GM18951 (cell line): ENCODE measurements at regions not wholly inside any gene's neighbourhood (a gene's known extent, or its start where the extent isn't known, plus 50 kb on each side); places are given as distances from the start of the nearest gene placed in this dataset.
"Not testable (repeated sequence)": the region's sequence is repeated elsewhere in the genome, so short reads cannot be mapped to it uniquely, and the experiment has no call there.

ENCODE experiments used
- POLR2A ChIP-seq: IDR thresholded peaks from 4 replicates; pipeline ENCODE4 v1.6.1; 2011; ENCODE audit warnings: mild to moderate bottlenecking; ENCODE audit not compliant: insufficient read length, insufficient read depth; ENCODE audit errors: extremely low read depth
- in situ Hi-C: fragments of 300-500 bp; cut with MboI; formaldehyde crosslinking; loops from one replicate; pipeline ENCODE4 v1.12.0; 2022; ENCODE audit warnings: low sequenced_read_pairs, mixed read lengths, inconsistent platforms; ENCODE audit not compliant: unreplicated experiment

DNA sequence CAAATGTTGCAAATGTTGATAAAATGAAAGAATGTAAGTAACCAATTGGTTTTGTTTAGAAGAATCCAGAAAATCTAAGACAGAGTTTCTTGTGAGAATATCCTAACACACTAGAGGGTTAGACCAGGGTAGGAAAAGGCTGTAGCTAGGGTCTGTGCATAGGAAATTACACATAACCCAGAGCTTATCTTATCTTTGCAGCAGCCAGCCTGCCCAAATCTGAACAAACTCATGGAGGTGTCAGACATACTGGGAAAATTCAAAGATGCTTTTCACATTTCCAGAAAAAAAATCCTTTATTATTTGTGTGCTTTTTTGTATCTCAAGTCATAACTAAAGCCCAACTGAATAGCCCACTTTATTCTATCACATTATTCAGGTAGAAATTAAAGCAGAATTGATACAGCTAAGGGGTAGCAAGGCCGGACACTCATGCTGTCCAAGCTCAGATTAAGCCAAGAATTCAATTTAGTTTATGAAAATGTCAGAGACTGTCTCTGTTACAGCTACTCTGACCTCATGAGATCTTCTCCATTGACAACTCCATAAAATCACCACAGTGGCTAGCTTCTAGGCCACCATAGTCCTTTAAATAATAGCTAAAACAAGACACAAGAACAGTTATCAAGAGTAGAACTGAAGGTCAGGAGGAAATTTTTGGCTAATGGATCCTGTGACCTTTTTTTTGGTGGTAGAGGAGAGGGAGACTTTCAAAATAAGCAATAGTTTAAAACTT, 169.6 kb upstream of the RASSF8 start:
- no peak for TF ChIP-seq POLR2A
- in situ Hi-C loops, result no loop called here

DNA sequence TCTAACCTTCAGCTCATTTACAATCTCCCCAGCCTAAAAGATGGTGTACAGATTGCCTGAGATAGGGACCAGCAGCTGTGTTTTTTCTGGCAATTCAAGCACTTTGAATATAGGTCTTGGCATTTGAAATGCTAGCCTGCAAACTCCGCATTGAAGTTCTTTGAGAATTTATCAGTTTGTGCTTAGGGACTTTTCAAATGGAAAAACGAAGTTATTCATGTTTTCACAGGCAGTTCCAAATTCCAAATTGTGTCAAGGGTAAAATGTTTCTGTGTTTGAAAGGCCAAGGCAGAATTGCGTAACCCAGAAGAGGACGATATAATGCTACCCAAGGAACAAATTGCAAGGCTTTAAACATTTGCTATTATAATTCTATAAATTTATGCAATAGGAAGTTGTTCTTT, 168.9 kb upstream of the RASSF8 start:
- TF ChIP-seq POLR2A, result no peak
- in situ Hi-C loops, result no loop called here

DNA sequence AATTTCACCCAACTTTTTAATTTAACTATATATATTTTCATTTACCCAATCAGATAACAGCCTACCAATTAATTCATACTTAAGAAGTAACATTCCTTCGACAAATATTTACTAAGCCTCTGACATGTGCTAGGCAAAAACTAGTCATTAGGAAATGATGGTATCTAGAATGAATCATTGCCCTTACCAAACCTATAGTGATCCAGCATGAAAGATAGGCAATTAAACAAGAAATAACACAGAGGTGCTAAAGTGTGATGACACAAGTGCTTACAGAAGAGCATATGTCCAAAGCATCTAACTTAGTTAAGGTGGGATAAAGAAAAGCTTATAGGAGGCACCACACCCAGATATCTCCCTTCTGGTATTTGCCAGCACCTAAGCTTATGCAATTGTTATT, 166.5 kb upstream of the RASSF8 start:
- no peak for TF ChIP-seq POLR2A
- in situ Hi-C loops, result no loop called here

DNA sequence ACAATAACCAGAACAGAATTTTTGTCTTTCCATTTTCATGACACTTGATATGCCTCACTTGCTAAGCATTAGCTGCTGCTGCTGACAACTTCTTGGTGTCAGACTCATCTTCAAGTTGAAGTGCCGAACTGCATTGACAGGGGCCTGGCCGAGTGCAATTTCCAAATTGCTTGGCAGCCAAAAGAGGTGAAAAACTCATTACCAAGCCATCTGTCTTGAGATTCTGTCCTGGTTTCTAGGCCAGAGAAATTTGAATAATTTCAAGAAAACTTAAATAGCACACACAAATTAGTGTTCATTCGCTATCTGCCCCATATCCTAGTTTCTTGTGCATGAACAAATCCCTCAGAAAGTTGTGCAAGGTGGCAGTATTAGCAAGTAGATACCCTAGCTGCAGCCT, 165.3 kb upstream of the RASSF8 start:
- no peak for TF ChIP-seq POLR2A
- in situ Hi-C loops, result no loop called here

DNA sequence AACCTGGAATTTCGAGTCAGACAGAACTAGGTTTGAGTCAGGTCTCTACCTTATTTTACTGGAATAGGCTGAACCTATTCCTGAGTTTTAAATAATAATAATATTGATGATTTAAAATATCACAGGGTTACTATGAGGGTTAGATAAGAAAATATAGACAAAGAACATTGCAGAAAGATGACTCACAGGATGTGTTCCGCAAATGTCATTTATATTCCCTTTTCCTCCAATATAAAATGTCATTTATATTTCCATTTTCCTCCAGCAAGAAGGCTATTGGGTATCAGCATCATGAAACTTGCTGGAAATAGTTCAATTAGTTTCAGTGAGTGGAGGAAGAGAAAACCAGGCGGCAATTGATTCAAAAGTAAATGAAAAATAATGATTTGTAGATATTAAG, 163.9 kb upstream of the RASSF8 start:
- in situ Hi-C loops, result no loop called here
- no peak for TF ChIP-seq POLR2A

DNA sequence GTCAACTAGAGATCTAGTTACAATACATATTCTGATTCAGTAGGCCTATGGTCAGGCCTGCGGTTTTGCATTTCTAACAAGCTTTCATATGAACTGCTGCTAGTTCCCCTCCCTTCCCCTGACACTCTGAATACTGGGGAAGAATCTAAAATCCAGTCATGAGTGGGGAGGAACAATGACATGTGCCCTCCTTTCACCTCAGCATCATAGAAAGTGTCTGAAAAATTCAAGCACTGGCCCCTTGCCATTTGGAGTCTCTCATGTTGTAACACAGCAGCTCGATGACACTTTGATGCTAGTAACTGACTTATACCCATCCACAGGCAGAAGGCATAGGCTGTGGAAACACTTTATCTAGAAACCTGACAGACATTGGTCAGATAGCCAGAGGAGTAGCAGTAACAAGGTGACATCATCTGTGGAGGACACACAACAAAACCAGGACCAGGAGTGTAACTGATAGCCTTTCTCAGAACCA, 161.9 kb upstream of the RASSF8 start:
- in situ Hi-C loops, result no loop called here
- no peak for TF ChIP-seq POLR2A

DNA sequence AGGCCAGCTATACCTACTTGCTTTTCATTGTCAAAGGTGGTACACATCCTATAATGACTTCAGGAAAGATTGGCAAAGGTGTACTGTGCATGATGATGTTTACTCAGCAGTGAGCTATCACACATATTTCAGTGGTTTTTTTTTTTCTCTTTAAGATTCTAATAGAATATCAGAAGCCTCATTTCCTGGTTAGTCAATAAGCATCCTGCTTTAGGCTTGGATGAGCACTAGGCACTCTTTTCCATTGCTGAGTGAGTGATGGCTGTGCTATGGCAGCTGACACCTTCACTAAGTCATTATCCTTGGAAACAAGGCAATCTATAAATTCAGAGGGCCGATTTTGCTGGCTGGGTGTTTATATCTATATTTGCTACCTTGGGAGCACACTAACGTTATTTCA, 161.1 kb upstream of the RASSF8 start:
- in situ Hi-C loops, result no loop called here
- no peak for TF ChIP-seq POLR2A

DNA sequence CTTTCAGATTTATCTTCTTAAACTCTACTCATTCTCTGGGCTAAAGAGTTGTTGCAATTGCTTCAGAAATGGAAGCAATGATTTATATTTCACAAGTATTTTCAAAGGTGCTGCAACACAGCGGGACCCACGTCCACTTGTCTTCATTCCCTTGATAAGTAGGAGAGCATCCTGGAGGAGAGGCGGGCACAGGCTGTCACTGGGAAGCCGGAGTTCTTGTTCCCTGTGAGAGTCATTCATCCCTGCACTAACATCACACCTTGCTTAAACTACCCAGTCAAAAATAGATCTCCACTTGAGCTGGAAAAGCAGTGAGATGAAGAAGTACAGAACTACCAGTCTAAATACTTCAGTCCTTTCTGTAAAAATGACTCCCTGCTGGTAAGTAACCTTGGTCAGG, 160.5 kb upstream of the RASSF8 start:
- in situ Hi-C loops, result no loop called here
- no peak for TF ChIP-seq POLR2A

DNA sequence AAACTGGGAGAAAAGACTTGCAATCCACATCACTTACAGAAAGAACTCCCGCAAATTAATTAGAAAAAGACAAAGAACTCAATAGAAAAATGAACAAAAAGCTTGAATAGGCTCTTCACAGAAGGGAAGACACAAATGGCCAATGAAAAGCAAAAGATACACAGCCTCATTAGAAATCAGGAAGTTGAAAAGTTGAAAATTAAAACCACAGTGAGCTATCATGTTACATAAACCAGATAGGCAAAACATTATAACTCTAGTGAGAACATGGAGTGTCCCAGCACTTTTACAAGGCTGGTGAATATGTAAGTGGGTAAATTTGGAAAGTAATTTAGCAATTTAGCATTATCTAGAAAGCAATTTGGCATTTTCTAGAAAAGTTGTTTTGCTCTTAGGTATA, 158.4 kb upstream of the RASSF8 start:
- in situ Hi-C loops, result no loop called here
- no peak for TF ChIP-seq POLR2A

DNA sequence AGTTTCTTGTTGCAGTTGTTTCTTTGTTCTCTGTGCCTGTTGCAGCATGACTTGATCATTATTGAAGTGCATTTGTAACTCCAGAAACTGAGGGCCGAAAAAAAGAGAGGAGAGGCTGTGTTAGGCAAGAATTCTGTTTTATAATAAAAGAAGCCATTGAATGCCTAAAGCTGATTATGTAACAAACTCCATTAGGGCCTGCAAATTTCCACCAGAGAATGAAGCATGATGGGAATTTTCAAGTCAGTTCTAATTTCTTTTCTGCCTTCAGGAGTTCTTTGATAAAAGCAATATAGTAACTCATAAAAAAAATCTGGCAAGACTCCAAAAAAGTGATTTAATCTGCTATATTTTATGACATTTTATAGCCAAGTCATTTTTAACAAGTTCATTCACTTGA, 156.7 kb upstream of the RASSF8 start:
- in situ Hi-C loops, result no loop called here
- TF ChIP-seq POLR2A, result no peak

DNA sequence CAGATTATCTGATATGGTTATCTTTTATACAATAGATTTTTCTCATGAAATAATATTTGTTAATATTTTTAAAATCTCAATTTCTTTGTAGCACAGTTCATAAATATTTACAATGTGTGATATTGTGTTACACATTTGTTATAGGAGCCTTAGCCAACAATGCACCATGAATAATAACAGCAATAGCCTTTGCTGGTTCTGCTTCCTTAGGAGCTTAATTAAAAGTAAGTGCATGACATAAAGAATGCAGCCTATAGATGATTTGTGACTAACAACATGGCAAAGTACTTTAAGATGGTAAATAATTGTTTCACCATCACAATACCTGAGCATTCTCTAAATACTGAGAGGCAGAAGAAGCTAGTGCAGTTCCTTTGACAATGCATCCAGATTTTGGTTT, 156.3 kb upstream of the RASSF8 start:
- no peak for TF ChIP-seq POLR2A
- in situ Hi-C loops, result no loop called here

DNA sequence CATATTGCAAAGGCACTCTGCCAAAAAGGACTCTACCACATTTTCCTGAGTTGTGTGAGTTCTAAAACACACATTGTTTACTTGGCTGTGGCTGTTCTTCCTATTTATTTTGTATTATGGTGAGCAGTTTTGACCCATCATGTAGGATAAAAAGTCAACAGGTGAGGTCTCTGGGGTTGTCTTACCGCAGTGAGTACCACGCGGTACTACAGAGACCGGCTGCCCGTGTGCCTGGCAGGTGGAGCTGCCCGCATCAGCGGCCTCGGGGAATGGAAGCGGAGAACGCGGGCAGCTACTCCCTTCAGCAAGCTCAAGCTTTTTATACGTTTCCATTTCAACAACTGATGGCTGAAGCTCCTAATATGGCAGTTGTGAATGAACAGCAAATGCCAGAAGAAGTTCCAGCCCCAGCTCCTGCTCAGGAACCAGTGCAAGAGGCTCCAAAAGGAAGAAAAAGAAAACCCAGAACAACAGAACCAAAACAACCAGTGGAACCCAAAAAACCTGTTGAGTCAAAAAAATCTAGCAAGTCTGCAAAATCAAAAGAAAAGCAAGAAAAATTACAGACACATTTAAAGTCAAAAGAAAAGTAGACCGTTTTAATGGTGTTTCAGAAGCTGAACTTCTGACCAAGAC, 155.3 kb upstream of the RASSF8 start:
- in situ Hi-C loops, result not testable (repeated sequence)

DNA sequence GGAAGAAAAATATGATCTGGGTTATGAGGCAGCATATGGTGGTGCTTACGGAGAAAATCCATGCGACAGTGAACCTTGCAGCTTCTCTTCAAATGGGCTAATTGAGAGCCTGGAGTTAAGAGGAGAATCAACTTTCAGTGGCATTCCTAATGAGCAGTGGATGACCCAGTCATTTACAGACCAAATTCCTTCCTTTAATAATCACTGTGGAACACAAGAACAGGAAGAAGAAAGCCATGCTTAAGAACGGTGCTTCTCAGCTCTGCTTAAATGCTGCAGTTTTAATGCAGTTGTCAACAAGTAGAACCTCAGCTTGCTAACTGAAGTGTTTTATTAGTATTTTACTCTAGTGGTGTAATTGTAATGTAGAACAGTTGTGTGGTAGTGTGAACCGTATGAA, 154.2 kb upstream of the RASSF8 start:
- in situ Hi-C loops, result not testable (repeated sequence)

DNA sequence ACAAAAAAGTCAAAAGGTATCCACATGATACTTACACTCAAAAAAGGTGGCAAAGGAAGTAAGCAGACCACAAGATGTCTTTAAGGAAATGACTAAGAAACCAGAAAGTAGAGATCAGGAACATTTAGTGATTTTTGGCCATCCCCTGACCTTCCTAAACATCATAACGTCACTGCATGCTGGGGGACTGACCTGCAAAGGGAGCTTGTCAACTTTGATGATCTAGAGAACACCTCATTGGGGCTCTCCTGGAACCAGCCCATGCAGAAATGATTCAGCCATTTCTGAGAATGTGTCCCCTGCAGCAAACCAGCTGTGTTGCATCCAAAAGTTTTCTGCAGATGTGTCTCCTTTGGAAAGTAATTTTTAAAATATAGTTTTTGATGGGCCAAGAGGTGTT, 152.2 kb upstream of the RASSF8 start:
- no peak for TF ChIP-seq POLR2A

More for the DNA sequence above, 152.2 kb upstream of the RASSF8 start:
- in situ Hi-C loops, result no loop called here
